ENCODE measurements at regions not wholly inside any gene's neighbourhood (a gene's known extent, or its start where the extent isn't known, plus 50 kb on each side); places are given as distances from the start of the nearest gene placed in this dataset.

- Histone ChIP-seq H3K36me3 (ENCODE audit: insufficient read depth, low read length) (no peaks in the 10 kb centered on the region), H3K4me3 (ENCODE audit: low read depth in 1 of 2, low read length in 2 of 2) (no peak overlapping the region), H3K9ac (ENCODE audit: low read length) (no peak overlapping the region), H3K9me3 (ENCODE audit: low read length) (no peaks in the 10 kb centered on the region), H3K4me1 (ENCODE audit: insufficient read depth, low read length) (no peaks in the 10 kb centered on the region), H3K27ac (ENCODE audit: low read depth, low read length) (no peak overlapping the region), H3K27me3 (ENCODE audit: control insufficient read depth in 1 of 2, insufficient read depth in 2 of 2, low read length in 2 of 2) (no peaks in the 10 kb centered on the region)
Measured at GRCh38 chr18:67636597-67637385, 120.3 kb upstream of the DSEL start.

- Histone ChIP-seq H3K36me3 (ENCODE audit: insufficient read depth, low read length) (no peaks in the 10 kb centered on the region), H3K9me3 (ENCODE audit: low read length) (no peaks in the 10 kb centered on the region), H3K4me3 (ENCODE audit: low read depth in 1 of 2, low read length in 2 of 2) (no peak overlapping the region), H3K27ac (ENCODE audit: low read depth, low read length) (no peak overlapping the region), H3K27me3 (ENCODE audit: control insufficient read depth in 1 of 2, insufficient read depth in 2 of 2, low read length in 2 of 2) (no peaks in the 10 kb centered on the region), H3K9ac (ENCODE audit: low read length) (no peak overlapping the region), H3K4me1 (ENCODE audit: insufficient read depth, low read length) (no peaks in the 10 kb centered on the region)
Measured at GRCh38 chr18:67634631-67635338, 118.3 kb upstream of the DSEL start.

- Histone ChIP-seq H3K27me3 (ENCODE audit: control insufficient read depth in 1 of 2, insufficient read depth in 2 of 2, low read length in 2 of 2) (no peaks in the 10 kb centered on the region), H3K36me3 (ENCODE audit: insufficient read depth, low read length) (no peaks in the 10 kb centered on the region), H3K4me3 (ENCODE audit: low read depth in 1 of 2, low read length in 2 of 2) (no peak overlapping the region), H3K4me1 (ENCODE audit: insufficient read depth, low read length) (no peaks in the 10 kb centered on the region), H3K27ac (ENCODE audit: low read depth, low read length) (no peak overlapping the region), H3K9ac (ENCODE audit: low read length) (no peak overlapping the region), H3K9me3 (ENCODE audit: low read length) (no peaks in the 10 kb centered on the region)
Measured at GRCh38 chr18:67633939-67634338, 117.4 kb upstream of the DSEL start.

GRCh38 chr18:67621906-67622305 lies 105.4 kb upstream of the DSEL start:
- Histone ChIP-seq H3K27me3 (ENCODE audit: control insufficient read depth in 1 of 2, insufficient read depth in 2 of 2, low read length in 2 of 2) (no peaks in the 10 kb centered on the region), H3K27ac (ENCODE audit: low read depth, low read length) (no peak overlapping the region), H3K9me3 (ENCODE audit: low read length) (no peaks in the 10 kb centered on the region)

GRCh38 chr18:67621049-67621713 lies 104.7 kb upstream of the DSEL start:
- no peak overlapping the region for H3K9ac ChIP-seq (ENCODE audit: low read length)
- no peaks in the 10 kb centered on the region for H3K9me3 ChIP-seq (ENCODE audit: low read length)
- H3K36me3 ChIP-seq (ENCODE audit: insufficient read depth, low read length), result no peaks in the 10 kb centered on the region
- no peaks in the 10 kb centered on the region for H3K4me1 ChIP-seq (ENCODE audit: insufficient read depth, low read length)
- H3K27me3 ChIP-seq (ENCODE audit: control insufficient read depth in 1 of 2, insufficient read depth in 2 of 2, low read length in 2 of 2), result no peaks in the 10 kb centered on the region
- H3K4me3 ChIP-seq (ENCODE audit: low read depth in 1 of 2, low read length in 2 of 2), result no peak overlapping the region
- no peak overlapping the region for H3K27ac ChIP-seq (ENCODE audit: low read depth, low read length)

More at GRCh38 chr18:67621906-67622305, 105.4 kb upstream of the DSEL start:
- no peaks in the 10 kb centered on the region for H3K36me3 ChIP-seq (ENCODE audit: insufficient read depth, low read length)
- no peak overlapping the region for H3K9ac ChIP-seq (ENCODE audit: low read length)
- no peak overlapping the region for H3K4me3 ChIP-seq (ENCODE audit: low read depth in 1 of 2, low read length in 2 of 2)
- H3K4me1 ChIP-seq (ENCODE audit: insufficient read depth, low read length), result no peaks in the 10 kb centered on the region

- H3K4me3 ChIP-seq (ENCODE audit: low read depth in 1 of 2, low read length in 2 of 2), result no peak overlapping the region
- no peaks in the 10 kb centered on the region for H3K9me3 ChIP-seq (ENCODE audit: low read length)
- H3K9ac ChIP-seq (ENCODE audit: low read length), result no peak overlapping the region
- H3K27ac ChIP-seq (ENCODE audit: low read depth, low read length), result no peak overlapping the region
- no peaks in the 10 kb centered on the region for H3K4me1 ChIP-seq (ENCODE audit: insufficient read depth, low read length)
- no peaks in the 10 kb centered on the region for H3K36me3 ChIP-seq (ENCODE audit: insufficient read depth, low read length)
- H3K27me3 ChIP-seq (ENCODE audit: control insufficient read depth in 1 of 2, insufficient read depth in 2 of 2, low read length in 2 of 2), result no peaks in the 10 kb centered on the region
Measured at GRCh38 chr18:67618061-67618460, 101.5 kb upstream of the DSEL start.

- H3K27me3 ChIP-seq (ENCODE audit: control insufficient read depth in 1 of 2, insufficient read depth in 2 of 2, low read length in 2 of 2), result no peaks in the 10 kb centered on the region
- H3K9ac ChIP-seq (ENCODE audit: low read length), result no peak overlapping the region
- H3K4me1 ChIP-seq (ENCODE audit: insufficient read depth, low read length), result no peaks in the 10 kb centered on the region
- no peaks in the 10 kb centered on the region for H3K9me3 ChIP-seq (ENCODE audit: low read length)
- no peak overlapping the region for H3K4me3 ChIP-seq (ENCODE audit: low read depth in 1 of 2, low read length in 2 of 2)
- no peaks in the 10 kb centered on the region for H3K36me3 ChIP-seq (ENCODE audit: insufficient read depth, low read length)
- no peak overlapping the region for H3K27ac ChIP-seq (ENCODE audit: low read depth, low read length)
Measured at GRCh38 chr18:67615876-67616275, 99.4 kb upstream of the DSEL start.

GRCh38 chr18:67613731-67614130 lies 97.2 kb upstream of the DSEL start:
- Histone ChIP-seq H3K4me1 (ENCODE audit: insufficient read depth, low read length) (no peaks in the 10 kb centered on the region), H3K27ac (ENCODE audit: low read depth, low read length) (no peak overlapping the region), H3K9me3 (ENCODE audit: low read length) (no peaks in the 10 kb centered on the region), H3K27me3 (ENCODE audit: control insufficient read depth in 1 of 2, insufficient read depth in 2 of 2, low read length in 2 of 2) (no peaks in the 10 kb centered on the region), H3K4me3 (ENCODE audit: low read depth in 1 of 2, low read length in 2 of 2) (no peak overlapping the region), H3K9ac (ENCODE audit: low read length) (no peak overlapping the region), H3K36me3 (ENCODE audit: insufficient read depth, low read length) (no peaks in the 10 kb centered on the region)

GRCh38 chr18:67612281-67612680 lies 95.8 kb upstream of the DSEL start:
- no peaks in the 10 kb centered on the region for H3K27me3 ChIP-seq (ENCODE audit: control insufficient read depth in 1 of 2, insufficient read depth in 2 of 2, low read length in 2 of 2)
- no peak overlapping the region for H3K27ac ChIP-seq (ENCODE audit: low read depth, low read length)
- H3K36me3 ChIP-seq (ENCODE audit: insufficient read depth, low read length), result no peaks in the 10 kb centered on the region
- no peaks in the 10 kb centered on the region for H3K9me3 ChIP-seq (ENCODE audit: low read length)
- H3K9ac ChIP-seq (ENCODE audit: low read length), result no peak overlapping the region
- H3K4me3 ChIP-seq (ENCODE audit: low read depth in 1 of 2, low read length in 2 of 2), result no peak overlapping the region
- H3K4me1 ChIP-seq (ENCODE audit: insufficient read depth, low read length), result no peaks in the 10 kb centered on the region

- Histone ChIP-seq H3K36me3 (ENCODE audit: insufficient read depth, low read length) (no peaks in the 10 kb centered on the region), H3K27me3 (ENCODE audit: control insufficient read depth in 1 of 2, insufficient read depth in 2 of 2, low read length in 2 of 2) (no peaks in the 10 kb centered on the region), H3K4me3 (ENCODE audit: low read depth in 1 of 2, low read length in 2 of 2) (no peak overlapping the region), H3K9me3 (ENCODE audit: low read length) (no peaks in the 10 kb centered on the region), H3K27ac (ENCODE audit: low read depth, low read length) (no peak overlapping the region), H3K4me1 (ENCODE audit: insufficient read depth, low read length) (no peaks in the 10 kb centered on the region), H3K9ac (ENCODE audit: low read length) (no peak overlapping the region)
Measured at GRCh38 chr18:67608615-67609273, 92.2 kb upstream of the DSEL start.

- H3K4me3 ChIP-seq (ENCODE audit: low read depth in 1 of 2, low read length in 2 of 2), result no peak overlapping the region
- H3K27ac ChIP-seq (ENCODE audit: low read depth, low read length), result no peak overlapping the region
- no peaks in the 10 kb centered on the region for H3K9me3 ChIP-seq (ENCODE audit: low read length)
- H3K9ac ChIP-seq (ENCODE audit: low read length), result no peak overlapping the region
- H3K4me1 ChIP-seq (ENCODE audit: insufficient read depth, low read length), result no peaks in the 10 kb centered on the region
- no peaks in the 10 kb centered on the region for H3K27me3 ChIP-seq (ENCODE audit: control insufficient read depth in 1 of 2, insufficient read depth in 2 of 2, low read length in 2 of 2)
- H3K36me3 ChIP-seq (ENCODE audit: insufficient read depth, low read length), result no peaks in the 10 kb centered on the region
Measured at GRCh38 chr18:67608191-67608590, 91.7 kb upstream of the DSEL start.

Data from muscle layer of colon (tissue), 2 donors.